EL (cell line): ENCODE measurements at regions not wholly inside any gene's neighbourhood (a gene's known extent, or its start where the extent isn't known, plus 50 kb on each side); places are given as distances from the start of the nearest gene placed in this dataset.
"Not testable (repeated sequence)": the region's sequence is repeated elsewhere in the genome, so short reads cannot be mapped to it uniquely, and the experiment has no call there.

Experiments used
- DNase-seq: peaks from one replicate; pipeline ENCODE4 v3.0.0-alpha.2; 2016

- DNase-seq, result not testable (repeated sequence)
Measured at GRCh38 chr5:125487652-125488051, 741.2 kb upstream of the ZNF608 start.

- DNase-seq, result no peak
Measured at GRCh38 chr5:125489146-125489545, 742.7 kb upstream of the ZNF608 start.

- DNase-seq, result no peak
Measured at GRCh38 chr5:125491986-125492492, 745.6 kb upstream of the ZNF608 start.

- DNase-seq, result no peak
Measured at GRCh38 chr5:125492977-125493376, 746.5 kb upstream of the ZNF608 start.

GRCh38 chr5:125496393-125496792 is 750.0 kb upstream of the ZNF608 start:
- DNase-seq, result no peak

GRCh38 chr5:125497651-125498050 is 751.2 kb upstream of the ZNF608 start:
- DNase-seq, result no peak

GRCh38 chr5:125499636-125500332 is 753.3 kb upstream of the ZNF608 start:
- DNase-seq, result no peak

GRCh38 chr5:125501396-125501795 is 755.0 kb upstream of the ZNF608 start:
- DNase-seq, result no peak

- DNase-seq, result no peak
Measured at GRCh38 chr5:125503946-125504345, 757.5 kb upstream of the ZNF608 start.

- DNase-seq, result no peak
Measured at GRCh38 chr5:125505115-125505514, 758.7 kb upstream of the ZNF608 start.

- DNase-seq, result no peak
Measured at GRCh38 chr5:125506124-125506523, 759.7 kb upstream of the ZNF608 start.

GRCh38 chr5:125508225-125508624 is 761.8 kb upstream of the ZNF608 start:
- DNase-seq, result no peak

- DNase-seq, result no peak
Measured at GRCh38 chr5:125510651-125511050, 764.2 kb upstream of the ZNF608 start.

- no peak for DNase-seq
Measured at GRCh38 chr5:125517973-125518550, 771.6 kb upstream of the ZNF608 start.

GRCh38 chr5:125521289-125521688 is 774.9 kb upstream of the ZNF608 start:
- no peak for DNase-seq

- DNase-seq, result no peak
Measured at GRCh38 chr5:125525356-125525755, 778.9 kb upstream of the ZNF608 start.

GRCh38 chr5:125526966-125527365 is 780.5 kb upstream of the ZNF608 start:
- DNase-seq, result no peak

- no peak for DNase-seq
Measured at GRCh38 chr5:125528881-125529280, 782.4 kb upstream of the ZNF608 start.

- DNase-seq, result no peak
Measured at GRCh38 chr5:125530833-125531615, 784.6 kb upstream of the ZNF608 start.

- no peak for DNase-seq
Measured at GRCh38 chr5:125536095-125536494, 789.7 kb upstream of the ZNF608 start.

GRCh38 chr5:125536582-125536981 is 790.1 kb upstream of the ZNF608 start:
- DNase-seq, result peak; percentile 55

GRCh38 chr5:125537661-125538060 is 791.2 kb upstream of the ZNF608 start:
- DNase-seq, result no peak

- DNase-seq, result no peak
Measured at GRCh38 chr5:125538469-125538868, 792.0 kb upstream of the ZNF608 start.

- DNase-seq, result no peak
Measured at GRCh38 chr5:125541085-125541484, 794.6 kb upstream of the ZNF608 start.
